Stimulated activated CD4-positive, alpha-beta T cell treated with anti-CD3 and anti-CD28 coated beads, TNF-alpha, amount 100 ng/mL, for 1 hour (primary cell): ENCODE measurements at regions not wholly inside any gene's neighbourhood (a gene's known extent, or its start where the extent isn't known, plus 50 kb on each side); places are given as distances from the start of the nearest gene placed in this dataset.
"Not testable (repeated sequence)": the region's sequence is repeated elsewhere in the genome, so short reads cannot be mapped to it uniquely, and the experiment has no call there.

Experiments used
- DNase-seq, 3 donors: peaks; one replicate each; pipeline ENCODE4 v3.0.0-alpha.2; 2020; ENCODE audit warnings: low read depth in 3 of 3, low spot score in 1 of 3

- no peak for DNase-seq
Observed at GRCh38 chr2:132272713-132273112, 111.0 kb upstream of the ANKRD30BL start.

DNA sequence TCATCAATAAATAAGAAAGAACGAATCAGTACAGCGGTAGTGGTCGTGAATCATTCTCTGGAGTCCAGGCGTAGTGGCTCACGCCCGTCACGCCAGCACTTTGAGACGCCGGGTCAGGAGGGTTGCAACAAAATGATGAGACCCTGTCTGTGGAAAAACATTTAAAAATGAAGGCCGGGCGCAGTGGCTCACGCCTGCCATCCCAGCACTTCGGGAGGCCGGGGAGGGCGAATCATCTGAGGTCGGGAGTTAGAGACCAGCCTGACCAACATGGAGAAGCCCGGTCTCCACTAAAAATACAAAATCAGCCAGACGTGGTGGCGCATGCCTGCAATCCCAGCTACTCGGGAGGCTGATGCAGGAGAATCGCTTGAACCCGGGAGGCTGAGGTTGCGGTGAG, 111.8 kb upstream of the ANKRD30BL start:
- not testable (repeated sequence) for DNase-seq

- no peak for DNase-seq
Observed at GRCh38 chr2:132274000-132274399, 112.2 kb upstream of the ANKRD30BL start.

DNA sequence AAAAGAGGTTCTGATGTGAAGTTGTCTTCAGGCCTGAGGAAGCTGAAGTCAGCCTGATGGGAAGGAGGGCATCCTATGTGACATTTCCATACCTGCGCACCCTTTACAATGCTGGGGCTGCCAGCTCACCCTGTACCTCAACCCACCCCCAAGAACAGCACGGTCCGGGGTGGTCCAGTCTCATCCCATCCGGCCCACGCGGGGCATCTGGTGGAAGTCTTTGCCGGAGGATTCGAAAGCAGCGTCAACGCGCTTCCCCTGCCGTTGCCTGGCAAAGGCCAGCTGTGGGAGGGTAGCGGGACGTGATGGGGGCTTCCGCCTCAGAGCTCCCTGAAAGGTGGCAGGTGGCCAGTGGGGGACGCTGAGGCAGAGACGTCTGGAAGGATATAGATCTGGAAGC, 113.6 kb upstream of the ANKRD30BL start:
- no peak for DNase-seq

- no peak for DNase-seq
Observed at GRCh38 chr2:132276571-132276981, 114.8 kb upstream of the ANKRD30BL start.

- no peak for DNase-seq
Observed at GRCh38 chr2:132278267-132278666, 116.5 kb upstream of the ANKRD30BL start.

DNA sequence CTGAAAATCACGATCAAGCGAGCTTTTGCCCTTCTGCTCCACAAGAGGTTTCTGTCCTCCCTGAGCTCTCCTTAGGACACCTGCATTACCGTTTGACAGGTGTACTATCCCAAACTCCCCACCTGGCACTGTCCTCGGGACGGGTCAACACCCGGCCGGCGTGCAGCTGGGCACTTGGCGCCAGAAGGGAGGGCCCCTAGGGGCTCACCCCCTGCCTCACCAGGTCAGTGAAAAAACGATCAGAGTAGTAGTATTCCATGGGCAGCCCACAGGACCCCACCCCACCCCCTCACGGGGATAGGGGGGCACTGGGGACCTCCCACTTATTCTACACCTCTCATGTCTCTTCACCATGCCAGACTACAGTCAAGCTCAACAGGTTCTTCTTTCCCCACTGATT, 117.6 kb upstream of the ANKRD30BL start:
- no peak for DNase-seq

DNA sequence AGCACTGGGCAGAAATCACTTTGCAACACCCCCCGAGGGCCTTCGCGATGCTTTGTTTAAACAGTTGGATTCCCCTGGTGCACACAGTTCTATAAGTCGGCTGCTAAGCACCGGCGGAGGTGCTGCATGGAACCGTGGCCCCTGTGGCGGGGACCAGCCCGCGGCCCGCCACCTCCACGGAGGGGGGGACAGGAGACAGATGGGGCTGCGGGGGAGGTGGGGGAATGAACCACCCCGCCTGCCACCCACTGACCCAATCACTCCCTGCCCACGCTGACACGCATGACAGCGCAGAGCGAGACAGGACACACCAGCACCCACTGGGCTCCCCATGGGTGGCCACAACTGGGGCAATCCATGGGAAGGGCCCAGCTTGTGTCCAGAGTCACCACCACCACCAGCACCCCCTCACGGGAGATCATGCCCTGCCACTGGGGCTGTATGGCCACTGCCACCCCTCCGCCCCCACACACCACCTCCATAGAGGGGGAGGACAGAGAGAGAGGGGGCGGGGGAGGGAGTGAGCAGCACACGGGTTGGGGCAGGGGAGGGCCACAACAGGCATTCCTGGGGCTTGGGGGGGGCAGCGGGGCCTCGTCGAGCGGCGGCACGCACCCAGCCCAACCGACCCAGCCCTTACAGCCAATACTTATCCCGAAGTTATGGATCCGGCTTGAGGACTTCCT, 118.3 kb upstream of the ANKRD30BL start:
- DNase-seq = no peak

GRCh38 chr2:132280912-132281311, 119.2 kb upstream of the ANKRD30BL start:
- no peak for DNase-seq

GRCh38 chr2:132282104-132282503, 120.4 kb upstream of the ANKRD30BL start:
- DNase-seq = not testable (repeated sequence)

GRCh38 chr2:132282911-132283310, 121.2 kb upstream of the ANKRD30BL start:
- DNase-seq = no peak

DNA sequence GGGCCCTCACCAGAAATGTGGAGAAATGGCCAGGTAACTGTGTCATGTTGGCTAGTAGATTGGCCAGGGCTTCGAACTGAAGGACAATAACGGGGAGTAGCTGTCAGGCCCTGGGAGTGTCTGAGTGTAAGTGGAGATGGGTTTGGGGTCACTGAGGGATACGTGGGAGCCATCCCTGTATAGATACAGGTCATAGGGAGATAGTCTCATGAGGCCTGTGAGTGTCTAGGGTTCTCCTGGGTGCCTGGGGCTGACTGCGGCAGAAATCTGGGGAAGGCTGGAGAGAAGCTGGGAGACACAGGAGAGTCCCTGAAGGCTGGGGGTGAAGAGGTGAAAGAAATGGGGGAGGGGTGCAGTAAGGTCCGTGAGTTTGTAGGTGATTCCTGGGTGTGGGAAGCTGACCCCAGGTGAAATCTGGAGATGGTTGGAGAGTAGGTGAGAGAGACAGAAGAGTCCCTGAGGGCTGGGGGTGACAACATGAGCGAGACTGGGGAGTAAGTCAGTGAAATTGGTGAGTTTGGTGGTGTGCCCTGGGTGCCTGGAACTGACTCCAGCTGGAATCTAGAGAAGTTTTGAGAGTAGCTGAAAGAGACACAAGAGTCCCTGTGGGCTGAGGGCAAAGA, 124.6 kb upstream of the ANKRD30BL start:
- not testable (repeated sequence) for DNase-seq

DNA sequence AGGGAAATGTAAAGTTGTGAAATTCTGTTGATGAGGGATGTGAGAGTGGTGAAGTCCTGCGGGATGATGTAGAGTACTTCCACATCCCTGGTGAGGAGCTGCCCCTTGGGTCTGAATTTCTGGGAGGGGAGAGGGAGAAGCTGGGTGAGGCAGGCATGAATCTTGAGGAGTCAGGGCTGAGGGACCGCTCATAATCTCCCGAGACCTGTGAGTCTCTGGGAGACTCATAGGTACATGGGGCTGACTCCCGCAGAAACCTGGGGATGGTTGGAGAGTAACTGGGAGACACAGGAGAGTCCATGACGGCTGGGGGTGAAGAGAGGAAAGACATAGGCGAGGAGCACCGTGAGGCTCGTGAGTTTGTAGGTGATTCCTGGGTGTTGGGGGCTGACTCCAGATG, 126.2 kb upstream of the ANKRD30BL start:
- not testable (repeated sequence) for DNase-seq

DNA sequence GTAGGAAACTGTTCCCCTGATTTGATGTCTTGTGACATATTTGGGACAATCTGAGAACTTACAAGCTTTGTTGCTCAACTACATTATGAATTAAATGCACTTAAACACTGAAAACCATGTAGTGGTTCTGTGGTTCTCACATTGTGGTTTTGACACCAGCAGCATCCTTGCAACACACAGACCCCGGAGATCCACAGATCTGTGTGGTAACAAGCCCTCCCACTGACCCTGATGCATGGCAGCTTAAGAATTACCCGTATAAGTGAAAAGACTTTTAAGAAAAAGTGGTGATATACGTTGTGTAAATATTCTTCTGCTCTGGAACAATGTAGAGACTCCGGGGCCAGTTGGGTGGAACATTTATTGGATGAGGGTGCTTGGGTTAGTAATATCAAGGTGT, 127.4 kb upstream of the ANKRD30BL start:
- DNase-seq = not testable (repeated sequence)

DNA sequence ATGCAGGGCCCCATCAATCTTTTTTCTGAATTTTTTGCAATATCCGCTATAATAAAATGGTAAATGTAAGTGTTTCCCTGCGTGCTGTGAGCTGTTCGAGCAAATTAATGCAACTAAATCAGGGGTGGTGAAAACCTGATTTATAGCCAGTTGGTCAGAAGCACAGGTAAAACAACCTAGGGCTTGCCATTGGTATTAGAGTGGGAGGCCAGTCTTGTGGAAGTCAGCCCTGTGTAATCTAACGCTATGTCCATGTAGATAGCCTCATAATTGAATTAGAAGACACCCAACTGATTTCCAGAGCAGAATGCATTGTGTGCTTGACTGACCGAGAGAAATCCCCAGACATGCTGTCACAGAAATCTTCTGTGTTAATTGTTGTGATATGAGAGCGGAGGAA, 126.8 kb upstream of the GPR39 start:
- DNase-seq = not testable (repeated sequence)

GRCh38 chr2:132300592-132301378, 115.8 kb upstream of the GPR39 start:
- DNase-seq = not testable (repeated sequence)

DNA sequence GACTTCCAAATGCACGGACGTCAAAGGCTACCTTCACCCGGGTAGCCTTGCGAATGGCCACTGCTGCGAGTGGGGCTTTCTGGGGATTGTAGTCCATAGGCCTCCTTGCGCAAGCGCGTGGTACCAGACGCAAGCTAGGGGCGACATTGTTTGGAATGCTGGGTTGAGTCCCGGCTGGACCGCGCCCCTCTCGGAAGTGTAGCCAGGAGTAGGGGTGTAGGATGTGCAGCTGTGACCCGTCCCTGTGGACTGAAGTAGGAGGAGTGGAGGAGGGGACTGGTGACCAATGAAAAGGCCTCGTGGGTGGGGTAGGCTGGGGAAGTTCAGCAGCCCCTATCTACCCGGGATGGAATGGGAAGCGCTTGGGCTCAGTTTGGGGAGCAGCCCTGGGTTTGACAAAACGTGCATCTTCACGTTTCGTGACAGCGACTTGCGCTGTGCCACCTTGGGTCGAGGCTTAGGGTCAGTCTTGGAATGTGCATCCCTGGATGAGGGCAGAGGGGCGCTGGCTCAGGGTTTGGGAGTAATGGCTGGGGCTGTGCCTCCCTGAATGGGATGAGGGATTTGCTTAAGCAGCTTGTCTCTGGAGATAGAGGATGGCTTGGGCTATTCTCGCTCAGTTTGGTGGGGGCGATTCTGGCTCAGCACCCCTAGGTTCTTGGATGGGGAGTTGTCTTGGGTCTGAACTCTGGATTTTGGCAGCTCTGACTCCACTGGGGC, 111.8 kb upstream of the GPR39 start:
- not testable (repeated sequence) for DNase-seq

DNA sequence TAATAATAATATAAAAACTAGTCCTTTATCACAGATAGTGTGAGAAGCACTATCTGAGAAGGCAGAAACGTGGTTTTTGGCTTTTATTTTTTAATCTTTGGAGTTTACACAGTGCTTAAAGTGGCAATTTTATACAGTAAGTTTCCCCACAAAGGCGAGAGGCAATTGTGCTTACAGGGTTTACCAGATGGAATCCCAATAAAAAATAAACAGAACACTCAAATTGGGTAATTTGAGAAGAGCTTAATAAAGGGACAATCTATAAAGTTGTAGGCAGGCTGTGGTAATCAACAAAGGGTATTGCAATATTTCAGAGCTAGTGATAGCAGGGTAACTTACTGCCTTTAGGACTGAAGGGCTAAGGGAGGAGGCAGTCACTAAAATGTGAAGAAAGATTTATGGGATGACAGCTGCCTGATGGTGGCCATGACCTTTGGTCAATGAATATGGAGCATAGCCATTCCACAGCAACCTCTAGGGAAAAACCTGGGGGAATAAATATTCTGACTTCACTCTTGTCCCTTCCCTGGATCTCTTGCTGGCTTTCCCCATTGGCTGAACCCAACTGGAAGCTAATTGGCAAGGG, 108.9 kb upstream of the GPR39 start:
- not testable (repeated sequence) for DNase-seq

GRCh38 chr2:132309203-132309602, 107.4 kb upstream of the GPR39 start:
- not testable (repeated sequence) for DNase-seq

DNA sequence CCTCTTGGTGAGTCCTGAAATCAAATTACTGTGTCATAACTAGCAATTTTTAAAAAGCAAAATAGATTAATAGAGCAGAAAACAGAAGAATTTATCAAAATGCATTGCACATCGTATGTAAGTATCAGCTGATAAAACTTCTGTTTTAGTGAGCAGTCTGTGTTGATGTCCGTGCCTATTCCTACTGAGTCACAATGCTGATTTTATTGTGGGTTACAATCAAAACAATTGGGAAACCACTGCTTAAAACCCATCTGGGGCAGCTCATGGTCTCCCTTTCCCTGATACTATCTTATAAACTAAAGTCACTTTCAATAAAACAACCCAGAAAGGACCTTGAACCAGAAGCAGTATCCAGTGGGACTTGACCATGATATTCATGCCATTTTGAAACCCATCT, 101.1 kb upstream of the GPR39 start:
- DNase-seq = not testable (repeated sequence)
